Type B pancreatic cell (in vitro differentiated cells): ENCODE measurements at regions not wholly inside any gene's neighbourhood (a gene's known extent, or its start where the extent isn't known, plus 50 kb on each side); places are given as distances from the start of the nearest gene placed in this dataset.
A peak's percentile ranks its signal among the peaks of the same experiment; 100 is the strongest.

Experiments used
- DNase-seq: peaks from one replicate; pipeline ENCODE4 v3.0.0; 2021; ENCODE audit warnings: mixed read lengths; ENCODE audit not compliant: unreplicated experiment; ENCODE audit errors: extremely low spot score
- H3K27ac Mint-ChIP-seq: 2 replicates; pipeline ENCODE4 v1.8.0; 2021; ENCODE audit warnings: mild to moderate bottlenecking, mixed read lengths
- H3K27me3 Mint-ChIP-seq: 2 replicates; pipeline ENCODE4 v1.8.0; 2021; ENCODE audit warnings: mixed read lengths
- H3K36me3 Mint-ChIP-seq: 2 replicates; pipeline ENCODE4 v1.8.0; 2021; ENCODE audit warnings: mixed read lengths
- H3K4me1 Mint-ChIP-seq: one replicate; pipeline ENCODE4 v1.8.0; 2021; ENCODE audit warnings: mixed read lengths; ENCODE audit not compliant: unreplicated experiment
- H3K4me3 Mint-ChIP-seq: 2 replicates; pipeline ENCODE4 v1.8.0; 2021; ENCODE audit warnings: mild to moderate bottlenecking, mixed read lengths
- H3K9me3 Mint-ChIP-seq: 2 replicates; pipeline ENCODE4 v1.8.0; 2021; ENCODE audit warnings: mixed read lengths
- TF ChIP-seq, protein P1 (sequence below): fragments of 200-600 bp; sonication (generic); conservative IDR thresholded peaks from 2 replicates; pipeline ENCODE4 v1.5.0; 2021; ENCODE audit warnings: antibody characterized with exemption, mild to moderate bottlenecking

DNA sequence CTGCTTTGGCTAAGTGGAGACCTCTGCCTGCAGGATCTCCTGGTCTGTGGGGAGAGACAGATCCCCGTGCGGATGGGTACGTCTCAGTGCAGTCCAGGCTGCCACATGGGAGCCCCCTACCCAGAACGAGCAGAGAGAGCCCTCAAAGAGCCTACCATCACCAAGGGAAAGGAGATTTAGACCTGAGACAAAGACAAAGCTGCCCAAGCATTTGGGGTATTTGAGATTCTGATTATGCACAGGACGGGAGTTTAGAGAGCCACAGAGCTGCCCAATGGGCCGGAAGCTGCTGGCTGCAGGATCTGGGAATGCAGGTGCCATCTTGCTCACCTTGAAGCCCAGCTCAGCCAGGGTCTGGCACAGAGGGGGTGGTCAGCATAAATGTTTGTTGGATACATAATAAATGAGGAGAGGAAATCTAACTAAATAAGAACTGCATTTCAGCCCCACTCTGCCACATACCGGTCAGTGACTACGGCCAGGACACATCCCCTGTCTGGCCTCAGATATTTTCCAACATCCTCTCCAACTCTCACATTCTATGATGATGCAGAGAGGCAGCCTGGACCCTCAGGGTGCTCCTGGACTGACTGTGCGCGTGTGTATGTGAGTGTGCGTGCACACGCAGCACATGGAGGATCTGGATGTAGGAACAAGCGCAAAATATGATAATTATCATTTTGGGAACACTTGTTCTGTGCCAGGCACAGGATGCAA, 157.8 kb downstream of the FGF18 start:
- Mint-ChIP-seq H3K4me3 (no peak overlapping the region), H3K27me3 (peaks cover 6% of the 10 kb centered on the region), H3K4me1 (peaks cover 28% of the 10 kb centered on the region), H3K9me3 (no peaks in the 10 kb centered on the region), H3K27ac (no peak overlapping the region), H3K36me3 (no peaks in the 10 kb centered on the region)
- DNase-seq: peak; percentile 52
- TF ChIP-seq, protein P1, sequence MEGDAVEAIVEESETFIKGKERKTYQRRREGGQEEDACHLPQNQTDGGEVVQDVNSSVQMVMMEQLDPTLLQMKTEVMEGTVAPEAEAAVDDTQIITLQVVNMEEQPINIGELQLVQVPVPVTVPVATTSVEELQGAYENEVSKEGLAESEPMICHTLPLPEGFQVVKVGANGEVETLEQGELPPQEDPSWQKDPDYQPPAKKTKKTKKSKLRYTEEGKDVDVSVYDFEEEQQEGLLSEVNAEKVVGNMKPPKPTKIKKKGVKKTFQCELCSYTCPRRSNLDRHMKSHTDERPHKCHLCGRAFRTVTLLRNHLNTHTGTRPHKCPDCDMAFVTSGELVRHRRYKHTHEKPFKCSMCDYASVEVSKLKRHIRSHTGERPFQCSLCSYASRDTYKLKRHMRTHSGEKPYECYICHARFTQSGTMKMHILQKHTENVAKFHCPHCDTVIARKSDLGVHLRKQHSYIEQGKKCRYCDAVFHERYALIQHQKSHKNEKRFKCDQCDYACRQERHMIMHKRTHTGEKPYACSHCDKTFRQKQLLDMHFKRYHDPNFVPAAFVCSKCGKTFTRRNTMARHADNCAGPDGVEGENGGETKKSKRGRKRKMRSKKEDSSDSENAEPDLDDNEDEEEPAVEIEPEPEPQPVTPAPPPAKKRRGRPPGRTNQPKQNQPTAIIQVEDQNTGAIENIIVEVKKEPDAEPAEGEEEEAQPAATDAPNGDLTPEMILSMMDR: no peak

DNA sequence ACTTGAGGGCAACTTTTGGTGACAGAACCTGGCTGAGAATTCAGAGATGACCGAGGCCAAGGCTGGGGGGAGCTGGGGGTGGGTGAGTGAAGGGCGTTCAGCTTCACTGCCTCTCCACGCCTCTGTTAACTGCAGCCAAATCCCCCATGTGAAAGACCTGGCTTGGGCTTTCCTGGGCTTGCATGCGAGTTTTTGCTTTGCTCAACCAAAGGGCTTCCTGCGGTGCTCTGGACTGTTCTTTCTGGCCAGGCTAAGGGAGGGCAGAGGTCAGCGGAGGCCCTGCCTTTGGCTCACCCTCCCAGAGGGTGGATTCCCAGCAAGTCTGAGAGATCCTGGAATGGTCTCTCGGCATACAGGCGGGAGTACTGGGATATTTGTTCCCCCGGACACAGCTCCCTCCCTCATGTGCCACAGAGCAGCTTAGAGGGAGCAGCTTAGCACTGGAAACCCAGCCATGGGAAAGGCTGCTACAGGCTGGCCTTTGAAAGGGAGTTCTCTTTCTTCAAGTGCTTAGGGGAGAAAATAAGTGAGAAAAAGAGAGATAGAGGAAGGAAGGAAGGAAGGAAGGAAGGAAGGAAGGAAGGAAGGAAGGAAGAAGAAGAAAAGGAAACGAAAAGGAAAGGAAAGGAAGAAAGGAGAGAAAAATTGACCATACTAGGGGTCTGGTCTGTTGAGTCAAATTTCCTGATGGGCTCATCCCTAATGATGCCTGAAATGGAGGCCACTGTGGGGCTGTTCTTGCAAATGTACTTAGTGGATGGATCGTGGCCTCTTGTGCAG, 158.8 kb downstream of the FGF18 start:
- H3K4me3 Mint-ChIP-seq: peak overlapping the region; percentile 20
- H3K36me3 Mint-ChIP-seq: no peaks in the 10 kb centered on the region
- peak; percentile 47 for DNase-seq
- H3K9me3 Mint-ChIP-seq: no peaks in the 10 kb centered on the region
- peaks cover 28% of the 10 kb centered on the region for H3K4me1 Mint-ChIP-seq
- TF ChIP-seq, protein P1: no peak
- H3K27me3 Mint-ChIP-seq: peaks cover 6% of the 10 kb centered on the region
- H3K27ac Mint-ChIP-seq: no peak overlapping the region

DNA sequence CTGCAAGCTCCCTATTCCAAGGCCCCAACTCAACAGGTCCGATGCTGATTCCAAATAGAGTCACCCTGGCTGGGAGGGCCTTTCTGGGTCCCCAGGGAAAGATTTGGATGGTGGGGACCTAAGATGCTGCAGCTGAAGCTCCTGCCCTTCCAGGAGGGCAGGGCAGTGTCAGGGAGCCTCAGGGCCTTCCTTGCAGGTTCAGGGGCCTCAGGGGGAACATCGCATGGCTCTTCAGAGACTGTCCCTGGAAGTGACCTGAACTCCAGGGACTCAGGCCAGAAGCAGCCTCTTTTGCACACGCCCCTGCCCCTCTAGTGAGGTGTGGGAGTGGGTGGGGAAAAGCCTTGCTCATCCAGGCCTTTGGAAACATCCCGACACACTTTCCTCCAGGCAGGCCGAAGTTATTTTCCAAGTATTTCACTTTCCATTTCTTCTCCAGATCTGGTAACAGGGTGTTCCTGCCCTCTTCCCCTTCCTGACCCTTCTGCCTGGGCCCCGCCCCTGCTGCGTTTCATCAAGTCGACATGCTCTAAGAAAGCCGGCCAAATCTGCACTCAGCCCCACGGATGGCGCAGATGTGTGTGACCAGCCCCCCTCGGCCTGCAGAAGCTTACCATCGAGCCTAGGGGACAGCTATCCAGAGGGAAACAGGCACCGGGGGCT, 159.5 kb downstream of the FGF18 start:
- Mint-ChIP-seq H3K4me3 (no peak overlapping the region), H3K9me3 (no peaks in the 10 kb centered on the region), H3K4me1 (peaks cover 28% of the 10 kb centered on the region), H3K36me3 (no peaks in the 10 kb centered on the region), H3K27me3 (peaks cover 9% of the 10 kb centered on the region), H3K27ac (no peak overlapping the region)
- peak; percentile 32 for DNase-seq
- TF ChIP-seq, protein P1: no peak

DNA sequence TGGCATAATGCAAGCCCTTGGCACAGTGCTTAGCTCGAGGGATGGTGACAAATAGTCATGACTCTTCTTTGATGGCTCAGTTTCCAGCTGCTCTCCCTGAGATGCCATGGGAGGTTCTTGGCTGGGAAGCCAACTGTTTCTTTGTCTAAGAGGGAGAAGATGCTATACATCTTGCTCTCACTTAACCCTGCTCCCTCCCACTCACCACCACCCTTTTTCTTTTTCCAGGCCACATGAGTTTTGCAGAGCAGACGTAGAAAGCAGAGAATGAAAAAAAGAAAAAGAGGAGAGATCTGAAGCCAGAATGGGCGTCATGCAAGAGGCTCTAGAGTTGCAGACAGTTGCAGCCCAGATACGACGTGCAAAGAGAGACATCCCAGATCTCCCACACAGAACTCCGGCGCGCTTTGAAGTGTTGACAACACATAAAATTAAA, 160.5 kb downstream of the FGF18 start:
- TF ChIP-seq, protein P1: no peak
- Mint-ChIP-seq H3K27ac (no peak overlapping the region), H3K27me3 (peaks cover 7% of the 10 kb centered on the region), H3K9me3 (no peaks in the 10 kb centered on the region), H3K36me3 (no peaks in the 10 kb centered on the region), H3K4me1 (peaks cover 28% of the 10 kb centered on the region), H3K4me3 (no peak overlapping the region)
- DNase-seq: no peak

DNA sequence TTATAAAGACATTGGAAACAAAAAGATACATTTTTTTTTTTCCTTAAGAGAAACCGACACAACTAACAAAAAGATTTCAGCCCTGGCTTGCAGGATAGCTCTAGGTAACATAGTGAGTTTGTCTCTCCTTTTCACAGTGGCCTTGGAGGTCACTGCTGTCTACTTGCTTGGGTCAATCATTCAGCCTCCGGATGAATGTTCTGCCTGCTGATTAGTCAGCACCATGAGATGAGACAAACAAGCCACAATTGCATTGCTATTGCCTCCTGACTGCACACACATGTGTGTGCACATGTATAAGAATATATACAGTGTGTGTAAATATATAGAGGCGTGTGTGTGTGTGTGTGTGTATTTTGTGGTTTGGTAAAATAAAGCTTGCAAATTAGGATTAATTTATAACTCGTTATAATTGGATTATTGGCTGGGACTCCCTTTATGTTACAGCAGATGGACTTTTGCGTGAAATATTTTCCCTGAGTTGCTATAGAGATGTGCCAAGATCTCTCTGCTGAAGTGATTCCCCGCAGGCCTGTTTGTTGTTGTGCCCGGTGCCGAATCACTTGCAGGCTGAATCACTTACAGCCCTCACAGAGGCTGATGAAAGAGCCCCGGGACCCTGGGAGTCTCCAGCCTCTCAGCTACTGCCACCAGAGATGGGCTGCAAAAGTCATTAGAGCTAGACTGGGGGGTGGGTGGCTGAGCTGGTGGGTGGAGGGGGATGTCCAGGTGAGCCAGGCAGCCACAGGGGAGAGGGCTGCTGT, 161.2 kb downstream of the FGF18 start:
- TF ChIP-seq, protein P1: no peak
- Mint-ChIP-seq H3K36me3 (no peaks in the 10 kb centered on the region), H3K4me3 (no peak overlapping the region), H3K27ac (no peak overlapping the region), H3K9me3 (no peaks in the 10 kb centered on the region), H3K4me1 (peaks cover 28% of the 10 kb centered on the region), H3K27me3 (peaks cover 3% of the 10 kb centered on the region)
- DNase-seq: peak; percentile 34
